HepG2 (cell line): ENCODE measurements at regions not wholly inside any gene's neighbourhood (a gene's known extent, or its start where the extent isn't known, plus 50 kb on each side); places are given as distances from the start of the nearest gene placed in this dataset.
"Not testable (repeated sequence)": the region's sequence is repeated elsewhere in the genome, so short reads cannot be mapped to it uniquely, and the experiment has no call there.

Experiments used
- ATAC-seq: fragments of 200-7000 bp; cut with Tn5 transposase; 3 replicates; pipeline ENCODE4 v1.9.1; 2020; ENCODE audit warnings: mild to moderate bottlenecking, moderate library complexity
- BruUV-seq: library from RNA; stranded (reverse); fragments of 400-500 nt; replicated peaks from 2 replicates; lab custom pipeline; 2021; lab: Mats Ljungman, UMichigan
- CTCF ChIA-PET: fragments of 300-600 bp; formaldehyde crosslinking; extraction: SDS; loops from one replicate; lab custom pipeline; 2021; ENCODE audit warnings: low total read pairs, inconsistent platforms, low intra/inter-chr PET ratio; lab: Yijun Ruan, JAX
- POLR2A ChIA-PET: fragments of 350-600 bp; sonication (Branson Sonifier 250); formaldehyde crosslinking; loops from one replicate; lab custom pipeline; 2020; ENCODE audit warnings: antibody characterized with exemption, inconsistent platforms; lab: Yijun Ruan, JAX
- DNase-seq: peaks from one replicate; pipeline ENCODE4 v3.0.0-alpha.2; 2015; ENCODE audit warnings: low spot score
- FAIRE-seq: peaks from 3 replicates; lab custom pipeline; 2011; peaks lifted over from hg19 to GRCh38; lab: Jason Lieb, UNC
- H2AFZ ChIP-seq: one replicate; pipeline ENCODE4 v1.6.1; 2011; ENCODE audit warnings: low read length, inconsistent platforms
- H3K27ac ChIP-seq: fragments of 300-600 bp; 3 replicates; pipeline ENCODE4 v1.8.0; 2011; ENCODE audit warnings: mixed run types, mild to moderate bottlenecking, mixed read lengths, low read length, inconsistent platforms; ENCODE audit not compliant: insufficient read depth; ENCODE audit errors: extremely low read length
- H3K27me3 ChIP-seq, 2 experiments: fragments of 200-600 bp in 1 of 2; 2 replicates in 1 of 2; 3 replicates in 1 of 2; pipeline versions ENCODE4 v1.6.0 to v1.8.0; 2011; ENCODE audit warnings: low read length in 2 of 2, mild to moderate bottlenecking in 2 of 2, moderate library complexity in 2 of 2, inconsistent platforms in 1 of 2; ENCODE audit not compliant: insufficient read depth in 2 of 2, control insufficient read depth in 1 of 2
- H3K36me3 ChIP-seq, 2 experiments: fragments of 200-600 bp in 1 of 2; replicated peaks in 1 of 2; 2 replicates in 1 of 2; 3 replicates in 1 of 2; pipeline versions ENCODE4 v1.5.1 to v1.8.0; 2011; ENCODE audit warnings: low read length in 2 of 2, inconsistent platforms in 1 of 2; ENCODE audit not compliant: insufficient read depth in 2 of 2, control insufficient read depth in 1 of 2
- H3K4me1 ChIP-seq: 2 replicates; pipeline ENCODE4 v1.5.1; 2012; ENCODE audit warnings: low read length, inconsistent platforms; ENCODE audit not compliant: insufficient read depth
- H3K4me2 ChIP-seq: 2 replicates; pipeline ENCODE4 v1.6.0; 2011; ENCODE audit warnings: low read depth, low read length, inconsistent platforms
- H3K4me3 ChIP-seq, 3 experiments: fragments of 200-600 bp in 1 of 3; sonication (generic), shearing (Covaris generic) in 1 of 3; replicated peaks in 1 of 3; 2 replicates each; pipeline ENCODE4 v1.5.1; 2011 to 2016; ENCODE audit warnings: low read length in 3 of 3, inconsistent platforms in 2 of 3, low read depth in 2 of 3, mild to moderate bottlenecking in 2 of 3, control low read depth in 1 of 3, mixed read lengths in 1 of 3; ENCODE audit not compliant: insufficient read depth in 1 of 3
- H3K79me2 ChIP-seq: one replicate; pipeline ENCODE4 v1.6.1; 2011; ENCODE audit warnings: low read length, inconsistent platforms; ENCODE audit not compliant: insufficient read depth
- H3K9ac ChIP-seq: 2 replicates; pipeline ENCODE4 v1.6.0; 2011; ENCODE audit warnings: mild to moderate bottlenecking, low read depth, low read length, inconsistent platforms; ENCODE audit not compliant: insufficient read depth
- H3K9me3 ChIP-seq: 2 replicates; pipeline ENCODE4 v1.5.1; 2012; ENCODE audit warnings: mild to moderate bottlenecking, low read length
- H4K20me1 ChIP-seq: 2 replicates; pipeline ENCODE4 v1.6.0; 2011; ENCODE audit warnings: inconsistent platforms, mild to moderate bottlenecking, low read length, moderate library complexity; ENCODE audit not compliant: insufficient read depth
- ADNP ChIP-seq: sonication (generic); formaldehyde crosslinking; IDR thresholded peaks from 2 replicates; pipeline ENCODE4 v1.4.0; 2020; ENCODE audit warnings: missing genetic modification reagents
- ATRX ChIP-seq: sonication (generic); formaldehyde crosslinking; IDR thresholded peaks from 2 replicates; pipeline ENCODE4 v1.4.0; 2020; ENCODE audit warnings: missing genetic modification reagents, borderline replicate concordance
- KLF9 ChIP-seq: IDR thresholded peaks from 2 replicates; pipeline ENCODE4 v1.6.1; 2016; ENCODE audit warnings: low read depth
- MIER2 ChIP-seq: IDR thresholded peaks from 2 replicates; pipeline ENCODE4 v1.6.1; 2016; ENCODE audit warnings: missing biosample characterization, missing genetic modification reagents
- STAG1 ChIP-seq: sonication (generic); formaldehyde crosslinking; IDR thresholded peaks from 2 replicates; pipeline ENCODE4 v1.4.0; 2020; ENCODE audit warnings: missing genetic modification reagents
- TOE1 ChIP-seq: sonication (generic); formaldehyde crosslinking; IDR thresholded peaks from 2 replicates; pipeline ENCODE4 v1.4.0; 2020; ENCODE audit warnings: mild to moderate bottlenecking, missing genetic modification reagents
- WGBS: methylation state at CpG from one replicate; pipeline ENCODE4 v1.1.6; 2017; ENCODE audit warnings: low lambda C conversion rate; 5-methylcytosine and 5-hydroxymethylcytosine counted together
- in situ Hi-C: cut with HindIII; loops from 2 replicates; pipeline ENCODE4 v1.10.0; 2017; ENCODE audit warnings: low pct_unique_long_range_greater_than_20kb; ENCODE audit not compliant: extremely low pct_ligation_motif_present
- intact Hi-C: fragments of 100-400 bp; cut with micrococcal nuclease; formaldehyde crosslinking; loops from one replicate; pipeline ENCODE4 v1.10.0; 2022; ENCODE audit not compliant: unreplicated experiment
- TF ChIP-seq, protein P1 (sequence below): sonication (generic); formaldehyde crosslinking; IDR thresholded peaks from 2 replicates; pipeline ENCODE4 v1.4.0; 2020; ENCODE audit warnings: missing genetic modification reagents
- TF ChIP-seq, protein P2 (sequence below): sonication (generic); formaldehyde crosslinking; IDR thresholded peaks from 2 replicates; pipeline ENCODE4 v1.5.0; 2020; ENCODE audit warnings: mild to moderate bottlenecking, missing genetic modification reagents, moderate library complexity

DNA sequence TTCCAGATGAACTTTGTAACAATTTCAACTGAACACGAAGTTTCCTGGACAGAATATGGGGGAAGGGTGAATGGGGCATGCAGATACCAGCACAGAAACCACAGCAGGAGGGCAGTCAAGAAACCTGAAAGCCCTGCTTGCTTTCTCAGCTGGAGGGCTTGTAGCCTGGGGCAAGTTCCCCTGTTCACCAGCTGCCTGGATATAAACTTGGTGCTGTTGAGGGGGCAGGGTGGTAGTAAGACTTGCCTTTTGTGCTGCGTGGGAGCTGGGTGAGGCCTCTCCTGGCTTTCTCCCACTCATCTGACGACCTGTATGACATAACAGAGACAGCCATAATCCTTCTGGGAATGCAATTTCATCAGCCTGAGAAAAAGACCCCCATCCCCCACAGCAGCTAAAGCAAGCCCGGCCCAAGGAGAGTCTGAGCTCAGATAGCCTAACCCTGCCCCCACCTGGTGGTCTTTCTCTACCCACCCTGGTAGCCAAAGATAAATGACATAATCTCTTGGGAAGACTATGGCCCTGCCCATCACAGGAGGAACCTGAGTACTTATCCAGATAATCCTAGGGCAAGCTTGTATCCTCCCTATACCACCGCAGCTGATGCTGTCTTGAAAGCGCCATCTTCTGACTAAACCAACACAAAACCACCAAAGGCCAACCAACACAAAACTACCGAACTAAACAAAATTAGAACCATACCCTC lies 234.3 kb downstream of the LAS1L start (continued):
- TF ChIP-seq, protein P1, sequence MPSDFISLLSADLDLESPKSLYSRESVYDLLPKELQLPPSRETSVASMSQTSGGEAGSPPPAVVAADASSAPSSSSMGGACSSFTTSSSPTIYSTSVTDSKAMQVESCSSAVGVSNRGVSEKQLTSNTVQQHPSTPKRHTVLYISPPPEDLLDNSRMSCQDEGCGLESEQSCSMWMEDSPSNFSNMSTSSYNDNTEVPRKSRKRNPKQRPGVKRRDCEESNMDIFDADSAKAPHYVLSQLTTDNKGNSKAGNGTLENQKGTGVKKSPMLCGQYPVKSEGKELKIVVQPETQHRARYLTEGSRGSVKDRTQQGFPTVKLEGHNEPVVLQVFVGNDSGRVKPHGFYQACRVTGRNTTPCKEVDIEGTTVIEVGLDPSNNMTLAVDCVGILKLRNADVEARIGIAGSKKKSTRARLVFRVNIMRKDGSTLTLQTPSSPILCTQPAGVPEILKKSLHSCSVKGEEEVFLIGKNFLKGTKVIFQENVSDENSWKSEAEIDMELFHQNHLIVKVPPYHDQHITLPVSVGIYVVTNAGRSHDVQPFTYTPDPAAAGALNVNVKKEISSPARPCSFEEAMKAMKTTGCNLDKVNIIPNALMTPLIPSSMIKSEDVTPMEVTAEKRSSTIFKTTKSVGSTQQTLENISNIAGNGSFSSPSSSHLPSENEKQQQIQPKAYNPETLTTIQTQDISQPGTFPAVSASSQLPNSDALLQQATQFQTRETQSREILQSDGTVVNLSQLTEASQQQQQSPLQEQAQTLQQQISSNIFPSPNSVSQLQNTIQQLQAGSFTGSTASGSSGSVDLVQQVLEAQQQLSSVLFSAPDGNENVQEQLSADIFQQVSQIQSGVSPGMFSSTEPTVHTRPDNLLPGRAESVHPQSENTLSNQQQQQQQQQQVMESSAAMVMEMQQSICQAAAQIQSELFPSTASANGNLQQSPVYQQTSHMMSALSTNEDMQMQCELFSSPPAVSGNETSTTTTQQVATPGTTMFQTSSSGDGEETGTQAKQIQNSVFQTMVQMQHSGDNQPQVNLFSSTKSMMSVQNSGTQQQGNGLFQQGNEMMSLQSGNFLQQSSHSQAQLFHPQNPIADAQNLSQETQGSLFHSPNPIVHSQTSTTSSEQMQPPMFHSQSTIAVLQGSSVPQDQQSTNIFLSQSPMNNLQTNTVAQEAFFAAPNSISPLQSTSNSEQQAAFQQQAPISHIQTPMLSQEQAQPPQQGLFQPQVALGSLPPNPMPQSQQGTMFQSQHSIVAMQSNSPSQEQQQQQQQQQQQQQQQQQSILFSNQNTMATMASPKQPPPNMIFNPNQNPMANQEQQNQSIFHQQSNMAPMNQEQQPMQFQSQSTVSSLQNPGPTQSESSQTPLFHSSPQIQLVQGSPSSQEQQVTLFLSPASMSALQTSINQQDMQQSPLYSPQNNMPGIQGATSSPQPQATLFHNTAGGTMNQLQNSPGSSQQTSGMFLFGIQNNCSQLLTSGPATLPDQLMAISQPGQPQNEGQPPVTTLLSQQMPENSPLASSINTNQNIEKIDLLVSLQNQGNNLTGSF (CRISPR knock-in tag): no peak
- TF ChIP-seq STAG1 (CRISPR knock-in tag) (peak; percentile 52), ADNP (CRISPR knock-in tag) (no peak), ATRX (CRISPR knock-in tag) (no peak), MIER2 (no peak), TOE1 (CRISPR knock-in tag) (no peak), KLF9 (no peak)
- TF ChIP-seq, protein P2, sequence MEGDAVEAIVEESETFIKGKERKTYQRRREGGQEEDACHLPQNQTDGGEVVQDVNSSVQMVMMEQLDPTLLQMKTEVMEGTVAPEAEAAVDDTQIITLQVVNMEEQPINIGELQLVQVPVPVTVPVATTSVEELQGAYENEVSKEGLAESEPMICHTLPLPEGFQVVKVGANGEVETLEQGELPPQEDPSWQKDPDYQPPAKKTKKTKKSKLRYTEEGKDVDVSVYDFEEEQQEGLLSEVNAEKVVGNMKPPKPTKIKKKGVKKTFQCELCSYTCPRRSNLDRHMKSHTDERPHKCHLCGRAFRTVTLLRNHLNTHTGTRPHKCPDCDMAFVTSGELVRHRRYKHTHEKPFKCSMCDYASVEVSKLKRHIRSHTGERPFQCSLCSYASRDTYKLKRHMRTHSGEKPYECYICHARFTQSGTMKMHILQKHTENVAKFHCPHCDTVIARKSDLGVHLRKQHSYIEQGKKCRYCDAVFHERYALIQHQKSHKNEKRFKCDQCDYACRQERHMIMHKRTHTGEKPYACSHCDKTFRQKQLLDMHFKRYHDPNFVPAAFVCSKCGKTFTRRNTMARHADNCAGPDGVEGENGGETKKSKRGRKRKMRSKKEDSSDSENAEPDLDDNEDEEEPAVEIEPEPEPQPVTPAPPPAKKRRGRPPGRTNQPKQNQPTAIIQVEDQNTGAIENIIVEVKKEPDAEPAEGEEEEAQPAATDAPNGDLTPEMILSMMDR (CRISPR knock-in tag): peak; percentile 51

DNA sequence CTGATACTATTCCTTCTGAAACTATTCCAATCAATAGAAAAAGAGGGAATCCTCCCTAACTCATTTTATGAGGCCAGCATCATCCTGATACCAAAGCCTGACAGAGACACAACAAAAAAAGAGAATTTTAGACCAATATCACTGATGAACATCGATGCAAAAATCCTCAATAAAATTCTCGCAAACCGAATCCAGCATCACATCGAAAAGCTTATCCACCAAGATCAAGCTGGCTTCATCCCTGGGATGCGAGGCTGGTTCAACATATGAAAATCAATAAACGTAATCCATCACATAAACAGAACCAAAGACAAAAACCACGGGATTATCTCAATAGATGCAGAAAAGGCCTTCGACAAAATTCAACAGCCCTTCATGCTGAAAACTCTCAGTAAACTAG lies 251.7 kb downstream of the LAS1L start:
- H3K9me3 ChIP-seq, H3K4me3 ChIP-seq, H3K27ac ChIP-seq, H3K9ac ChIP-seq, CTCF ChIA-PET, in situ Hi-C loops, H3K36me3 ChIP-seq, H3K79me2 ChIP-seq, H4K20me1 ChIP-seq, intact Hi-C loops, BruUV-seq, H3K4me2 ChIP-seq, H2AFZ ChIP-seq, ATAC-seq, FAIRE-seq, H3K27me3 ChIP-seq, H3K4me1 ChIP-seq, DNase-seq, POLR2A ChIA-PET: not testable (repeated sequence)
- WGBS: 71% methylated on average over 8 of the region's 8 CpGs
